GM12875 (cell line): ENCODE measurements at regions not wholly inside any gene's neighbourhood (a gene's known extent, or its start where the extent isn't known, plus 50 kb on each side); places are given as distances from the start of the nearest gene placed in this dataset.
"Not testable (repeated sequence)": the region's sequence is repeated elsewhere in the genome, so short reads cannot be mapped to it uniquely, and the experiment has no call there.

Source experiments
- H3K4me3 ChIP-seq: one replicate; pipeline ENCODE4 v1.5.1; 2011; ENCODE audit warnings: low read depth, low read length, control low read depth
- CTCF ChIP-seq: IDR thresholded peaks from 2 replicates; pipeline ENCODE4 v1.5.1; 2011; ENCODE audit warnings: low read depth, mild to moderate bottlenecking, control low read depth, inconsistent platforms, low read length, moderate library complexity, borderline replicate concordance; ENCODE audit not compliant: insufficient read depth

GRCh38 chr5:126139086-126139485 lies 284.1 kb upstream of the GRAMD2B start:
- H3K4me3 ChIP-seq: no peak overlapping the region
- TF ChIP-seq CTCF: no peak

DNA sequence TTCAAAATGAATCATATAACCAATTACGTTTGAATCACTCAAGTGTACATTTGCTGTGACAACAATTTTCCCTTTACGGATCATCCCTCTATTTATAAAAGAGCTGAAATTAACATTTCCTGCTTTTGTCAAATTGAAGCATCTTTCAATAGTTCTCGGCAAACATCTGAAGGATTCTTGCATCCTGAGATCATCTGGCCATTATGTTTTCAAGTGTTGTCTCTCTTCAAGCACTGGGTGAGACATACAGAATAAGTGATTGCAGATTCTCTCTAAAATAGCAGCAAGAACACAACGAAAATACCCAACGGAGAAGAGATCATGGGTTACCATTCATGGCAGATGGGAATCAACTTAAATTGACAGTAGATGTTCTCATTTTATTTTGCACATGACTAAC lies 283.4 kb upstream of the GRAMD2B start:
- no peak overlapping the region for H3K4me3 ChIP-seq
- TF ChIP-seq CTCF: no peak

GRCh38 chr5:126143622-126144021 lies 279.6 kb upstream of the GRAMD2B start:
- no peak for TF ChIP-seq CTCF
- no peak overlapping the region for H3K4me3 ChIP-seq

GRCh38 chr5:126150319-126150718 lies 272.9 kb upstream of the GRAMD2B start:
- not testable (repeated sequence) for H3K4me3 ChIP-seq

DNA sequence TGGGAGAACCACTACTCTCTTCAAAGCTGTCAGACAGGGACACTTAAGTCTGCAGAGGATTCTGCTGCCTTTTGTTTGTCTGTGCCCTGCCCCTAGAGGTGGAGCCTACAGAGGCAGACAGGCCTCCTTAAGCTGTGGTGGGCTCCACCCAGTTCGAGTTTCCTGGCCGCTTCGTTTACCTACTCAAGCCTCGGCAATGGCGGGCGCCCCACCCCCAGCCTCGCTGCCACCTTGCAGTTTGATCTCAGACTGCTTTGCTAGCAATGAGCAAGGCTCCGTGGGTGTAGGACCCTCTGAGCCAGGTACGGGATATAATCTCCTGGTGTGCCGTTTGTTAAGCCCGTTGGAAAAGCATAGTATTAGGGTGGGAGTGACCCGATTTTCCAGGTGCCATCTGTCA lies 267.9 kb upstream of the GRAMD2B start:
- not testable (repeated sequence) for H3K4me3 ChIP-seq

GRCh38 chr5:126166368-126166767 lies 256.8 kb upstream of the GRAMD2B start:
- no peak overlapping the region for H3K4me3 ChIP-seq
- no peak for TF ChIP-seq CTCF

DNA sequence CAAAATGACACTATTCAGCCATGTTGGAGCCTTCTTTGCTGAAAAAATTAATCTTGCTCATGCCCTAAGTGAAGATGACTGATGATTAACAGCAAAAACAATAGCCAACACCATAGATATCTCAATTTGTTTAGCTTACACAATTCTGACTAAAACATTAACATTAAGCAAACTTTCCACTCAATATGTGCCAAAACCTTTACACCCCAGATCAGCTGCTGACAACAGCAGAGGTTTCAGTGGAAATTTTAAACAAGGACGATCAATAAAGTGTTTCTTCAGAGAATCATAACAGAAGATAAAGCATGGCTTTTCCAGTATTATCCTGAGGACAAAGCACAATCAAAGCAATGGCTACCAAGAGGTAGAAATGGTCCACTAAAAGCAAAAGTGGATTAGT lies 254.4 kb upstream of the GRAMD2B start:
- H3K4me3 ChIP-seq: no peak overlapping the region
- no peak for TF ChIP-seq CTCF

- TF ChIP-seq CTCF: no peak
- H3K4me3 ChIP-seq: no peak overlapping the region
Observed at GRCh38 chr5:126171916-126172315, 251.3 kb upstream of the GRAMD2B start.

- H3K4me3 ChIP-seq: no peak overlapping the region
- TF ChIP-seq CTCF: no peak
Observed at GRCh38 chr5:126172812-126173211, 250.4 kb upstream of the GRAMD2B start.
